ENCODE measurements at regions not wholly inside any gene's neighbourhood (a gene's known extent, or its start where the extent isn't known, plus 50 kb on each side); places are given as distances from the start of the nearest gene placed in this dataset.

DNA sequence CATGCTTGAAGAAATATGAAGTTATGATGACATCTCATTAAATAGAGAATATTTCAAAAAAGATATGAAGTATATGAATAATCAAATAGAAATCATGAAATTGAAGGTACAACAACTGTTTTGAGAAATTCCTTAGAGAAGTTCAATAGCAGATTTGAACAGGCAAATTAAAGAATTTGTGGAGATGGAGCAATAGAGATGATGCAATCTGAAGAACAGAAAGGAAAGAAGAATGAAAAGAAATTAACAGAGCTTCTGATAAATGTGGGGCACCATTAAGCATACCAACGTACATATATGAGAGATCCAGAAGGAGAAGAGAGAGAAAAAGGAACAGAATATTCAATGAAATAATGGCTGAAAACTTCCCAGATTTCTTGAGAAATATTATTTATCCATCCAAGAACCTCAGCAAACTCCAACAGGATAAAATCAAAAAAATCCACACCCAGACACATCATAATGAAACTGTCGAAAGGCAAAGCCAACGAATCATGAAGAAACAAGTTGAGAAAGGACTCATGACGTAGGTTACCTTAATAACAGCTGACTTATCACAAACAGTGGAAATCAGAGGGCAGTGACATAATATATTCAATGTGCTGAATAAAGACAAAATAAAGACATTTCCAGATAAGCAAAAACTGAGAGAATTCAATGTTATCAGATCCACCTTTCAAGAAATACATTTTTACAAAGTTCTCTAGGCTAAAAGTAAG lies 297.2 kb upstream of the TARS1 start:
- ATAC-seq (no peak), DNase-seq (no peak)
- in situ Hi-C loops (cut with MboI; ENCODE audit: low sequenced_read_pairs in 4 of 4) (no loop called here), intact Hi-C loops (cut with DNase I; ENCODE audit: low total_unique reads) (no loop called here)
- H3K27ac ChIP-seq, result no peak overlapping the region
- H3K4me3 ChIP-seq, result no peak overlapping the region
- H3K36me3 ChIP-seq, result no peaks in the 10 kb centered on the region
- no peaks in the 10 kb centered on the region for H3K4me1 ChIP-seq
- TF ChIP-seq, protein P1, sequence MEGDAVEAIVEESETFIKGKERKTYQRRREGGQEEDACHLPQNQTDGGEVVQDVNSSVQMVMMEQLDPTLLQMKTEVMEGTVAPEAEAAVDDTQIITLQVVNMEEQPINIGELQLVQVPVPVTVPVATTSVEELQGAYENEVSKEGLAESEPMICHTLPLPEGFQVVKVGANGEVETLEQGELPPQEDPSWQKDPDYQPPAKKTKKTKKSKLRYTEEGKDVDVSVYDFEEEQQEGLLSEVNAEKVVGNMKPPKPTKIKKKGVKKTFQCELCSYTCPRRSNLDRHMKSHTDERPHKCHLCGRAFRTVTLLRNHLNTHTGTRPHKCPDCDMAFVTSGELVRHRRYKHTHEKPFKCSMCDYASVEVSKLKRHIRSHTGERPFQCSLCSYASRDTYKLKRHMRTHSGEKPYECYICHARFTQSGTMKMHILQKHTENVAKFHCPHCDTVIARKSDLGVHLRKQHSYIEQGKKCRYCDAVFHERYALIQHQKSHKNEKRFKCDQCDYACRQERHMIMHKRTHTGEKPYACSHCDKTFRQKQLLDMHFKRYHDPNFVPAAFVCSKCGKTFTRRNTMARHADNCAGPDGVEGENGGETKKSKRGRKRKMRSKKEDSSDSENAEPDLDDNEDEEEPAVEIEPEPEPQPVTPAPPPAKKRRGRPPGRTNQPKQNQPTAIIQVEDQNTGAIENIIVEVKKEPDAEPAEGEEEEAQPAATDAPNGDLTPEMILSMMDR (IDR thresholded peaks at IDR 0.05 in 4 of 5, conservative IDR thresholded peaks at IDR 0.05 in 1 of 5), result no peak
- TF ChIP-seq POLR2A (IDR thresholded peaks at IDR 0.05), result no peak
- no peaks in the 10 kb centered on the region for H3K9me3 ChIP-seq
- H3K27me3 ChIP-seq, result no peaks in the 10 kb centered on the region

DNA sequence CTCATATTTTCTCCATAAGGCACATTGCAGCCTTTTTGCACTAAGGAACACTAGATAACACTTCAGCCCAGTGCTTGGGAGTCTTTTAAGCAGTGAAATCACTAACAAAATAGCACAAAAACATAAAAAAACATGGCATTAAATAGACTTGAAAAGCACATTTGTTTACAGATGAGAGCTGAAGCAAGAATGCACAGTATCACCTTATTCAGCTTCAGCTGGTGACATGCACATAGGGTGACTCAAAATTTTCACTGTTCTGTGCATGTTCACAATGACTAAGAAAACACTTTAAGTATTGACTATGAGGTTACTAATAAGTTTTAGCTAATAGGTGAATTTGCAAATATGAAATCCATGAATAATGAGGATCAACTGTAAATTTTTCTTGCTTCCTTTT lies 293.9 kb upstream of the TARS1 start:
- in situ Hi-C loops (cut with MboI; ENCODE audit: low sequenced_read_pairs in 4 of 4) (no loop called here), intact Hi-C loops (cut with DNase I; ENCODE audit: low total_unique reads) (no loop called here)
- Histone ChIP-seq H3K27ac (no peak overlapping the region), H3K36me3 (no peaks in the 10 kb centered on the region), H3K9me3 (no peaks in the 10 kb centered on the region), H3K4me3 (no peak overlapping the region), H3K4me1 (no peaks in the 10 kb centered on the region), H3K27me3 (no peaks in the 10 kb centered on the region)
- ATAC-seq (no peak), DNase-seq (no peak)
- TF ChIP-seq, protein P1 (IDR thresholded peaks at IDR 0.05 in 4 of 5, conservative IDR thresholded peaks at IDR 0.05 in 1 of 5), result no peak
- no peak for TF ChIP-seq POLR2A (IDR thresholded peaks at IDR 0.05)

DNA sequence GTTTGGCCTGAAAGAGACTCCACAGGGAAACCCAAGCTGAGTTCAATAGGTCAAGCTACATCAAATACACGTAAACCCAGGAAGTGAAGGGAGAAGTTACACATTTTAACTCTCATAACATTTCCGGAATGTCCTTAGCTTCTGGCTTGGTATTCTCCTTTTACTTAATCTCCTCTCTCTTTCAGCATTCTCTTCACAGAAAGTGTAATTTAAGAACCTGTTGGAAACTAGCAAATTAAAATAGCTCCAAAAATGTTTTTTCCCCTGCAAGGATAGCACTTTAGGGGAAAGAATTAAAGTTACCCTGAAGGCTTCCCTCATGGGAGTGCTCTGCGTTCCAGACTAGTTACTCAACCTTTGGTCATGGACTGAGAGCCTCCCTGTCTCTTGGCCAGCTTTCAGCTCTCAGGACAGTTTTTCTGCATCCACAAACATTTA lies 292.7 kb upstream of the TARS1 start:
- no peak overlapping the region for H3K27ac ChIP-seq
- H3K4me1 ChIP-seq, result no peaks in the 10 kb centered on the region
- no peak overlapping the region for H3K4me3 ChIP-seq
- no peaks in the 10 kb centered on the region for H3K27me3 ChIP-seq
- H3K9me3 ChIP-seq, result no peaks in the 10 kb centered on the region
- in situ Hi-C loops (cut with MboI; ENCODE audit: low sequenced_read_pairs in 4 of 4) (no loop called here), intact Hi-C loops (cut with DNase I; ENCODE audit: low total_unique reads) (no loop called here)
- ATAC-seq (peak; percentile 33 to 72), DNase-seq (peak; percentile 18 to 62)
- H3K36me3 ChIP-seq, result no peaks in the 10 kb centered on the region
- TF ChIP-seq, protein P1 (IDR thresholded peaks at IDR 0.05 in 4 of 5, conservative IDR thresholded peaks at IDR 0.05 in 1 of 5), result no peak
- TF ChIP-seq POLR2A (IDR thresholded peaks at IDR 0.05), result no peak

DNA sequence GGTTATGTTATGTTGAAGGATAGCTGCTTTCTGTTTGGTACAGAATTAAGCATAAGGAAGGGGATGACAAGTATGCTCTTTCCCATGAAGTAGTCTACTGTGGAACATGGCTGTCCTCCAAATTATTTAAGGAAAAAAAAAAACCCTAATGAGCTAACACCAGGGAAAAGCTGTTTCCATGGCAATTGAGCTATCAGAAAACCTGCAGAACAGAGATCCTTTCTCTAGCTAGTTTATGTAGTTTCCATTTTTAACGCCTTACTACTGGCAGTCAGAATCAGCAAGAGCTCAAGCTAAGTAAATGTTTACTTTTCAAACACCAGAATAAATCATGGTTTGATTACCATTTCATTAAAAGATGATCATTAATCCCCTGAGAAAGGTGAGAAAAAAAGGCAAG lies 287.4 kb upstream of the TARS1 start:
- Histone ChIP-seq H3K27me3 (no peaks in the 10 kb centered on the region), H3K4me3 (no peak overlapping the region), H3K4me1 (no peaks in the 10 kb centered on the region), H3K36me3 (no peaks in the 10 kb centered on the region), H3K27ac (no peak overlapping the region), H3K9me3 (no peaks in the 10 kb centered on the region)
- TF ChIP-seq POLR2A (IDR thresholded peaks at IDR 0.05), result no peak
- TF ChIP-seq, protein P1 (IDR thresholded peaks at IDR 0.05 in 4 of 5, conservative IDR thresholded peaks at IDR 0.05 in 1 of 5), result no peak
- in situ Hi-C loops (cut with MboI; ENCODE audit: low sequenced_read_pairs in 4 of 4), result no loop called here
- DNase-seq (no peak), ATAC-seq (no peak)
- intact Hi-C loops (cut with DNase I; ENCODE audit: low total_unique reads), result no loop called here

DNA sequence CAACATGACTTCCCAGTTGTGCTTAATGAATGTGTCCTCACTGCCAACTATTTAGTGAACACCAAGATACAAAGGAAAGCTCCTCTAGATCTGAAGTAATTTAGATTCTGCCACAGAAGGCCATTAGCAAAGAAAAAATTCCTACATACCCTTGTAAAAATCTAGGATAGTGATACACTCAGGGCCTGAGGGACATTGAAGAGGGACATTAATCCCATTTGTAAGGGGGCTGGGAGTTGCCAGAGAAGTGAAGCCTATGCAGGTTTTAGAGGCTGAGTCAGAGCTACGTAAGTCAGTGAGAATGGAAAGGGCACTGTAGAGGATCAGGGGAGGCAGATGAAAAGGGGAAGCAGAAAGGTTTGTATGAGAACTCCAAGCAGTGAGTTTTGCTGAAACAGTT lies 286.9 kb upstream of the TARS1 start:
- no peaks in the 10 kb centered on the region for H3K27me3 ChIP-seq
- intact Hi-C loops (cut with DNase I; ENCODE audit: low total_unique reads), result no loop called here
- TF ChIP-seq, protein P1 (IDR thresholded peaks at IDR 0.05 in 4 of 5, conservative IDR thresholded peaks at IDR 0.05 in 1 of 5), result no peak
- no peak for TF ChIP-seq POLR2A (IDR thresholded peaks at IDR 0.05)
- no peak overlapping the region for H3K4me3 ChIP-seq
- no peak overlapping the region for H3K27ac ChIP-seq
- no peak for DNase-seq
- no peaks in the 10 kb centered on the region for H3K4me1 ChIP-seq
- no peak for ATAC-seq
- H3K36me3 ChIP-seq, result no peaks in the 10 kb centered on the region
- in situ Hi-C loops (cut with MboI; ENCODE audit: low sequenced_read_pairs in 4 of 4), result no loop called here
- no peaks in the 10 kb centered on the region for H3K9me3 ChIP-seq
